Hematopoietic multipotent progenitor cell treated with erythropoietin and hydrocortisone succinate and interleukin-3 and kit ligand, for 17 days (in vitro differentiated cells): ENCODE measurements at regions not wholly inside any gene's neighbourhood (a gene's known extent, or its start where the extent isn't known, plus 50 kb on each side); places are given as distances from the start of the nearest gene placed in this dataset.

Source experiments
- DNase-seq: peaks from one replicate; pipeline ENCODE4 v3.0.0-alpha.2; 2015; ENCODE audit warnings: low spot score

DNA sequence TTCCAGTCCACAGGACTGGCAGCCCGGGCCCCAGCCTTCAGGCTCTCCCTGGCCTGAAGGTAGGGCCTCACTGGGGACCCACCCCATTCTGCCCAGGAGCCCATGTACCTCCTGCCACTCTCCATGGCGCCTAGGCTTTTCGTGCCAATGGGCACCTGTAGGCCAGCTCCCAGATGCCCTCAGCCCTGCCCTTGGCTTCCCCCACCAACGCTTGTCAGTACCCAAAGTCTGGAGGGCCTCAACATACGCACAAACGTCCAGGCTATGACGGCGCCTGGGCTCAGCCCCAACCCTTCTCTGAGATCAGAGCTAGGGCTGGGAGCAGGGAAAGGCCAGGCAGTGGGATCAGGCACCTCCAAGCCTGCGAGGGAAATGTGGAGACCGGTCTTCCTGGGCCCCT, 816.9 kb upstream of the LUZP2 start:
- DNase-seq, result no peak

GRCh38 chr11:23680488-23681230, 816.2 kb upstream of the LUZP2 start:
- no peak for DNase-seq

- no peak for DNase-seq
Observed at GRCh38 chr11:23684701-23685100, 812.2 kb upstream of the LUZP2 start.

DNA sequence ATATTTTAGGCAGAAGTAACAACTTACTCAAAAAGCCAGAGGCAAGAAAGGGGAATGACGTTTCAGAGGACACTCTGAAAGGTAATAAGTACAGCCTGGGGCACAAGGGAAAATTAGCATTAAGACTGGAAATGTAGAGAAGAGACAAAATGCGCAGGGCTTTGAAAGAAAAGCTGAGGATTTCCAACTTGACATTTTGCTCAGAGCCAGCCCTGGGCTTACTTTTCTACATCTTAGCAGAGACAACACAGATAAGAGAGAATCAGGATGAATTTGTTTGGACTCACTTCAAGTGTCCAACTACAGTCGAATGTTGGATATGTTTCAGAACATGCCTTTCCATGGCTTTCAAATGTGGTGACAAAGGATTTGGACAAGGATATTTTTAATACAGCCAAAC, 808.9 kb upstream of the LUZP2 start:
- no peak for DNase-seq

DNA sequence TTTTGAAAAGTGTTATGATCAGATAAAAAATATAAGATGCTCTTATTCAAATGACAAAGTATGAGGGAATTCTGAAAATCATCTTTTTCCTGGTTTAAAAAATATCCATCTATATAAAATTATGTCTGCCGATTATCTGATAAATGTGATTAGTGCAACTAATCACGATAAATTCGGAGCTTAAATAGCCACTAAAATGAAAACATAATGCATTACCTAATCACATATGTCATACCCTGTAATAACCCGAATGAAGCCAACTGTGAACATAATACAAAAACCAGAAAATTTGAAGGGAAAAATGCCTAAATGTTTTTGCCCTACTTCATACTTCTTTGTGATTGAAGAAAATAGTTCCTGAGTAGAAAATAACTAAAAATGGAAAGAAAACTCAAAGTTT, 808.4 kb upstream of the LUZP2 start:
- no peak for DNase-seq

DNA sequence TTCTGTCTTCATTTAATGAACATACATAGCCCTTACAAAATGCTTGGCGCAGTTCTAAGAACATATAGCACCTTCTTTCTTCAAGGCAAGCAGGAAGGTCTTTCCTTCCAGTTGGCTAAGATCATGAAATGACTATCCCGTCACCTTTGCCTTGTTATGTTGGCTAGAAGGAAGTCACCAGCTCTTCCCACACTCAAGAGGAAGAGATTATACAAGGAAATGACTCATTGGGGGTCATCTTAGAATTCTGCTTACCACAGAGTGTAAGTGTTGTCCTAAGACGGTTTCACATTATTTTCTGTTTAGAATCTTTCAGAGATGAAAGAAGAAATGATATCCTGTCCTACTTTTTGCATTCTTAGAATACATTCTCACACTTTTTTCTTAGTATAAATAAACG, 808.0 kb upstream of the LUZP2 start:
- no peak for DNase-seq

DNA sequence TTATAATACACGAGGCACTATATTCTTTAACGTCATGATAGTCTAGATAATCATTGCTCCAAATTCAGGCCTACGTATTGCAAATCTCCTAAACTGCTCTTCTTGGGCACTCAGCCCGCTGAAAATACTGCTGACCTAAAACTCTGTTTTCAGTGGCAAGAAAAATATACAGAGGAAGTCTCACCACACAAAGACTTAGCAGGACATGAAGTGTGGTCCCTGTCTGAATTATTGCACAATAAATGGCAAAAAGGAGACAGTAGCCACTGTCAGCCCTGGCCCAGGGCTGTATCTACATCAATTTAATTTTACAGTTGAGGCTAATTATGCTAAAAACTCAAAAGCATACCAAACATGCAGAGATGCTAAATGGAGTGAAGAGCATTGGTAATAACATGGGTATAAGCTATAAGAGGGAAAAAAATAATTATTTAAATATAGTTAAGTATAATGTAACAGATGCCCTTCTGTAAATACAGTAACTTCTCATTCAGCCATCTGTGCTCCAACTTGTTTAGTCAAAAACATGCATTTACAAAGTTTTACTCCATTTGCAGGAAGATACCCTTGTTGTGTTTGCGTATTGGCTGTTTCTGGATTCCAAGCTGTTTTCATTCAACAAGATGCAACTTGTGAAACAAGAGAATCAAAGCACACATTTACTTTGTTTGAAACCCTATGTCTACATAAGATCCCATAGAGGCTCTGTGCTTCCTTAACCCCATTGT, 800.0 kb upstream of the LUZP2 start:
- no peak for DNase-seq

DNA sequence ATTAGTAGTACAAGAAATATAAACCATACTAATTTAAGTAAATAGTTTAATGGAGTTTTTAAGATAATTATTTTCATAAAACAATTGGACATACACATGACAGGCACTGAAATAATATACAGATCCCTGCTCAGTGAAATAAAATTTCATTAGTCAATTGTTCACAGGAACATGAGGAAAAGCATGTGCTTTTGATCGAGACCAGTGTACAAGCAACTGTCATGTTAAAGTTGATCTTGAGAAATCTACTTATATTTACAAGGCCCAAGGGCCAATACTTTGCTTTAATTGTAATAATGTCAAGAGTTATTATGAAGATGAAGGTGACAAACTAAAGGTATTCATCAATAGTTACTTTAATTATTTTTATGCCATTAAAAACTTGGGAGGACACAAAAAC, 792.7 kb upstream of the LUZP2 start:
- DNase-seq, result no peak

GRCh38 chr11:23711981-23712380, 784.9 kb upstream of the LUZP2 start:
- no peak for DNase-seq

DNA sequence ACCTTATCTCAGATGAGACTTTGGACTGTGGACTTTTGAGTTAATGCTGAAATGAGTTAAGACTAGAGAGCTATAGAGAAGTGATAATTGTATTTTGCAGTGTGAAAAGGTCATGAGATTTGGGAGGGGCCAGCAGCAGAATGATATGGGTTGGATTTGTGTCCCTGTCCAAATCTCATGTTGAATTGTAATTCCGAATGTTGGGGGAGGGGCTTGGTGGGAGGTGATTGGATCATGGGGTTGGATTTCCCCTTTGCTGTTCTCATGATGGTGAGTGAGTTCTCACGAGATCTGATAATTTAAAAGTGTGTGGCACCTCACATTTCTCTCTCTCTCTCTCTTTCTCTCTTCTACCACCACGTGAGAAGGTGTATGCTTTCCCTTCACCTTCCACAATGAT, 777.8 kb upstream of the LUZP2 start:
- DNase-seq, result no peak

DNA sequence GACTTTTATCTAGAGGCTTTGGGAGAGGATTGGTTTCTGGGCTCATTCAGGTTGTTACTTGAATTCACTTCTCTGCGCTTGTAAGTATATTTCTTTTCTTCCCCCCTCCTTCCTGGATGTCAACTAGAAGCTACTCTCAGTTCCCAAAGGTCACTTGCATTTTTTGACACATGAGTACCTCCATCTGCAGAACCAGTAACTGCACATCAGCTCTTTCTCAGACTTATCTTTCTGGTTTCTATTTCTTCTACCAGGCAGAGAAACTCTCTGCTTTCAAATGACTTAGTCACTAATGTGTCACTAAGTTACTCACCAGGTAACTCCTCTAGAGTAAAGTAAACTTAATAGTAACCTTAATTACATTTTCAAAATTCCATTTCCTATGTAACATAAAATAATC, 773.0 kb upstream of the LUZP2 start:
- DNase-seq, result no peak

DNA sequence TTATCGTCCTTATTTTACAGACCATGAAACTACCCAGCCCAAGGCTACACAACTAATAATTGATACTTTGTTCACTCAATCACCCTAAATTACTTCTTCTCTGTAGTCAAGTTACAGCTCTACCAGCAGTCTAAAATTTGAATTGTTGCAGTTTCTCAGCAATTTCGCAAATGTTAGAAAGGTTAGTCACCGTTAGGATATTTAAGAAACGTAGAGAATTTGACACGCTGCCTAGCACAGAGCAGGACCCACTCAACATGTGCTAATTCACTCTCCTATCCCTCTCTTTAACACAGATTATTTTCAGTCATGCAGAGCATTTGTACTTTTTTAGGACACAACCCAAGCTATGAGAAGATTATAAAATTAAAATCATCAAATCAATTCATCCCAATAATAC, 771.1 kb upstream of the LUZP2 start:
- no peak for DNase-seq

DNA sequence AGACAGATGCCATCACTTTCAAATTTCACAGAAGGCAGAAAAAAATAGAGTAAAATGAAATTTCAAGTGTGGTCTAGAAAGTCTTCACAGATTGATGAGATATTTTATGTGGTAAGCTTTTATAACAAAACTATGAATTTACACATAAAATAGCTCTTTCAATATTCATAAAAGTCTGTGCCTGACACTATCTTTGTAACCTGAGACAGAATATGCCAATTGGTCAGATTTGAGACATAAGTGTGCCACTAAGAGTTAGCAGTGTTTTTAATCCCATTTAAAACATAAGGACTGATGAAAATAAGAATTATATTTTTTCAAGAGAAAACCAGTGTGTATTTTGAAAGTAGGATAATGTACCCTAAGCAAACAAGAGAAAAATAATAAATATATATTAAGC, 769.5 kb upstream of the LUZP2 start:
- no peak for DNase-seq

DNA sequence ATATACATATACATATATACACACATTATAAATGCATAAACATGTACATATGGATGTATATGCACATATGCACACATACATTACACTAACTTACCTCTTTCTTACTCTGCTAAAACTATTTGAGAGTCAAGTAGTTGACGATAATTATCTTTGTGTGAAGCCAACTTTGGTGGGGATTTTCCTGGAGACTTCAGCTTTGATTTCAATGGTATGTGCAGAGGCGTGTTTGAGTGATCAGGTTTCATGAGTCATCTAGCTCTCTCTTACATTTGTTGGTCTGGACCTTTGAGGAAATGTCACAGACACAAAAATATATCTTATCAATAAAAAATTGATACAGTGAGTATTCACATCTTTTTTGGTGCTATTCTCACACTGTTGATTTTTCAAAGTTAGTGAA, 769.1 kb upstream of the LUZP2 start:
- no peak for DNase-seq

DNA sequence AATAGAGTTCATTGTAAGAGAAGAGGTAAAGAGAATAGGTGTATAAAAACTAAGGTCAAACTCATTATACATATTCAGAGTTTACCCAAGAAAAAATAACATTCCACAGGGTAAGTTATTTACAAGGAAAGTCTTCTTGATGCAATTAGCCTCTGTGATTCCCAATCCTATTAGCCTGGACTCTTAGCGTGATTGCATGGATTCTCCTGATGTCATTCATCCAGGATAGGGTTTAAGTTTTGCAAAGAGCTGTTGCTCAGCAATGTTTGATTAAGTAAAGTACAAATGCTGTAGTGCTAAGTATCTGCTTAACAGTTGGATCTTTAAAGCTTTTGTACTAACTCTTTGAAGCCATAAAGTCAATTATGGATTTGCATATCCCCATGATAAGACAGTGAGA, 767.8 kb upstream of the LUZP2 start:
- DNase-seq, result no peak

- no peak for DNase-seq
Observed at GRCh38 chr11:23730307-23730998, 766.4 kb upstream of the LUZP2 start.

GRCh38 chr11:23732026-23732425, 764.8 kb upstream of the LUZP2 start:
- DNase-seq, result no peak

GRCh38 chr11:23746896-23747295, 750.0 kb upstream of the LUZP2 start:
- DNase-seq, result no peak

- DNase-seq, result no peak
Observed at GRCh38 chr11:23749762-23750430, 747.0 kb upstream of the LUZP2 start.

DNA sequence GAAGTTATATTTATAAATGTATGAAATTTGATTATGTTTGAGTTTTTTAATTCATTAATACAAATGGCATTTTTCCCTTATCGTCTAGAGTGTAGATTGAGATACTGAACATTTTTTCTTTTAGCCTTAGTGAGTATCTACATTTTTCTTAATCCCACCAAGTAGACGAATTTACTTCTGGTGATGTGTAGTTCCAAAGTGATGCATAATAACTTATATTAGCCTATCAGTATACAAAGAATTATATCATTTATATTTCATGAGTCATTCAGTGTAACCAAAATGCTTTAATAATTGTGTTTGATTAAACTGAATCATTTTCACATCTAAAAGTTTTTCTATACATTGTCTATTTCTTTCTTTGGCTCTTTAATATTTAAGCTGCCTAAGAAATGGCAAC, 745.6 kb upstream of the LUZP2 start:
- no peak for DNase-seq

DNA sequence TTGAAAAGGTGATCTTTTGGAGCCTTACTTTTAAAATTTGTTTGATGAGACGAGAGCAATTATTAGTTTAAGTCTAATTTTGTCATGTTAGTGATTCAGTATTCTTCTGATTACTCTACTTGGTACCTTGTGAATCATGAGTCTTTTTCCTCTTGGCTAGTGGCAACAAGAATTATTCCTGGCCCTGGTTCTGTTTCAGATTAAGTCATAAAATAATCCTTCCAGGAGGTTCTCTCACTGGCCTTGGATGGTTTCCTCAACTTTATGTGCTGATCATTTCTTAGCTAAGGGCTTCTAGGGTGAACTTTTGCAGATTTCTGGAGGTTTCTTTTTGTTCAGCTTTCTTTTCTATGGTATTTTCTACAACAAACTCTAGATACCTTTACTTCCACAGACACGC, 741.8 kb upstream of the LUZP2 start:
- DNase-seq, result no peak

DNA sequence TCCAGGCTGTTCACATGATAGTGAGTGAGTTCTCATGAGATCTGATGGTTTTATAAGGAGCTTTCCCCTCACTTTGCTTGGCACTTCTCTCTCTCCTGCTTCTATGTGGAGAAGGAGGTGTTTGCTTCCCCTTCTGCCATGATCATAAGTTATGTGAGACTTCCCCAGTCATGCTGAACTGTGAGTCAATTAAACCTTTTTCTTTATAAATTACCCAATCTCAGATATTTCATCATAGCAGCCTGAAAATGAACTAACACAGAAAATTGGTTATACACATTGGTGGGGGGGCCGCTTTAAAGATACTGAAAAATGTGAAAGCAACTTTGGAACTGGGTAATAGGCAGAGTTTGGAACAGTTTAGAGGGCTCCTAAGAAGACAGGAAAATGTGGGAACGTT, 741.1 kb upstream of the LUZP2 start:
- DNase-seq, result no peak

- no peak for DNase-seq
Observed at GRCh38 chr11:23759489-23759888, 737.4 kb upstream of the LUZP2 start.
